Pancreas (tissue), 10 donors: ENCODE measurements at regions not wholly inside any gene's neighbourhood (a gene's known extent, or its start where the extent isn't known, plus 50 kb on each side); places are given as distances from the start of the nearest gene placed in this dataset.

ENCODE experiments used
- ATAC-seq, 4 donors: fragments of 200-7000 bp; cut with Tn5 transposase; one replicate each; pipeline versions ENCODE4 v1.8.0 to v1.9.1; 2020; ENCODE audit warnings: mild to moderate bottlenecking in 4 of 4, moderate library complexity in 4 of 4
- DNase-seq, 6 donors: peaks; one replicate each; pipeline ENCODE4 v3.0.0-alpha.2; 2020
- FAIRE-seq: peaks from 2 replicates; lab custom pipeline; 2012; peaks lifted over from hg19 to GRCh38; lab: Jason Lieb, UNC
- H3K27ac ChIP-seq, 4 donors: fragments of 200-600 bp; sonication (generic); 1 replicate in 3 of 4; 2 replicates in 1 of 4; pipeline versions ENCODE4 v1.5.0 to v1.8.0; 2020
- H3K27me3 ChIP-seq, 4 donors: fragments of 200-600 bp; one replicate each; pipeline ENCODE4 v1.8.0; 2021
- H3K36me3 ChIP-seq, 3 donors: fragments of 200-600 bp; sonication (generic) in 1 of 3; one replicate each; pipeline versions ENCODE4 v1.5.0 to v1.8.0; 2020 to 2021
- H3K4me1 ChIP-seq, 3 donors: fragments of 200-600 bp; one replicate each; pipeline ENCODE4 v1.8.0; 2021
- H3K4me3 ChIP-seq, 4 donors: fragments of 200-600 bp; sonication (generic) in 2 of 4; one replicate each; pipeline versions ENCODE4 v1.5.0 to v1.8.0; 2020 to 2021
- H3K9me3 ChIP-seq, 4 donors: fragments of 200-600 bp; one replicate each; pipeline ENCODE4 v1.8.0; 2021
- CTCF ChIP-seq, 4 donors: fragments of 200-600 bp; sonication (generic) in 3 of 4; IDR thresholded peaks; one replicate each; pipeline versions ENCODE4 v1.5.0 to v1.8.0; 2021; ENCODE audit warnings: antibody characterized with exemption in 4 of 4
- WGBS, 2 donors: extraction: QIAGEN DNeasy Blood & Tissue Kit; methylation state at CpG; one replicate each; pipeline ENCODE4 v1.1.7; 2013; 5-methylcytosine and 5-hydroxymethylcytosine counted together
- intact Hi-C, 3 donors: fragments of 100-400 bp; cut with DNase I; formaldehyde crosslinking; loops; one replicate each; pipeline versions ENCODE4 v1.11.1 to v1.14.2; 2022
- donor health status: healthy with polysubstance abuse.
- donor health status: DM: no; HTN: no; CAD: no; lungs with moderate emphysema.
- donor health status: DM: no; HTN: no; CAD: no.
- donor health status: control.
- donor health status: control.
- donor health status: Bipolar disorder and iron deficiency.
- donor health status: DM: yes; HTN: yes; CAD: no.
- donor health status: DM: no; HTN: no; CAD: no.
- donor health status: DM: no; HTN: no; CAD: no.
- donor health status: DM: yes; HTN: yes; CAD: no.

GRCh38 chr2:12441750-12442475, 274.8 kb upstream of the TRIB2 start:
- peak in 1 of 4 donors; percentile 19 for ATAC-seq

GRCh38 chr2:12442476-12442847, 274.3 kb upstream of the TRIB2 start:
- H3K27ac ChIP-seq, result no peak overlapping the region
- intact Hi-C loops, result no loop called here
- FAIRE-seq, result no peak

More at GRCh38 chr2:12441750-12442475, 274.8 kb upstream of the TRIB2 start:
- Histone ChIP-seq H3K4me3 (no peak overlapping the region), H3K27ac (no peak overlapping the region), H3K27me3 (no peaks in the 10 kb centered on the region), H3K4me1 (no peaks in the 10 kb centered on the region), H3K36me3 (no peaks in the 10 kb centered on the region), H3K9me3 (no peaks in the 10 kb centered on the region)
- 55 to 61% methylated on average over 7 of the region's 7 CpGs for WGBS, 2 donors
- TF ChIP-seq CTCF (IDR thresholded peaks at IDR 0.05), result no peak
- DNase-seq (no peak), FAIRE-seq (no peak)
- intact Hi-C loops, result no loop called here

GRCh38 chr2:12448846-12449505, 267.8 kb upstream of the TRIB2 start:
- Histone ChIP-seq H3K36me3 (no peaks in the 10 kb centered on the region), H3K27me3 (no peaks in the 10 kb centered on the region), H3K4me1 (peaks cover 0 to 12% (median 0%) of the 10 kb centered on the region in 3 donors), H3K27ac (no peak overlapping the region), H3K9me3 (no peaks in the 10 kb centered on the region), H3K4me3 (no peak overlapping the region)
- no peak for TF ChIP-seq CTCF (IDR thresholded peaks at IDR 0.05)
- intact Hi-C loops, result no loop called here
- FAIRE-seq (no peak), DNase-seq (no peak), ATAC-seq (no peak)
- 86 to 90% methylated on average over 4 of the region's 4 CpGs for WGBS, 2 donors

More at GRCh38 chr2:12442476-12442847, 274.3 kb upstream of the TRIB2 start:
- H3K36me3 ChIP-seq, result no peaks in the 10 kb centered on the region
- no peak for ATAC-seq
- no peak for TF ChIP-seq CTCF (IDR thresholded peaks at IDR 0.05)
- H3K27me3 ChIP-seq, result no peaks in the 10 kb centered on the region
- no peak for DNase-seq
- no peaks in the 10 kb centered on the region for H3K9me3 ChIP-seq
- H3K4me1 ChIP-seq, result no peaks in the 10 kb centered on the region
- H3K4me3 ChIP-seq, result no peak overlapping the region
- 55 to 63% methylated on average over 2 of the region's 2 CpGs for WGBS, 2 donors

- H3K27me3 ChIP-seq, result no peaks in the 10 kb centered on the region
- H3K36me3 ChIP-seq, result no peaks in the 10 kb centered on the region
- H3K4me1 ChIP-seq, result peaks cover 2 to 21% (median 3%) of the 10 kb centered on the region in 3 donors
- no peak for DNase-seq
- H3K4me3 ChIP-seq, result no peak overlapping the region
- intact Hi-C loops, result loop anchor here in 1 of 3 donors (10.0 kb wide), 1 partner anchor 263 kb away; the partner anchor contains the start of gene TRIB2
- H3K27ac ChIP-seq, result peak overlapping the region in 2 of 4 donors; percentile 1 to 27
- no peak for TF ChIP-seq CTCF (IDR thresholded peaks at IDR 0.05)
- FAIRE-seq, result no peak
- 13 to 14% methylated on average over 5 of the region's 5 CpGs for WGBS, 2 donors
- no peaks in the 10 kb centered on the region for H3K9me3 ChIP-seq
- peak in 1 of 4 donors; percentile 28 for ATAC-seq
These were observed 265.0 kb upstream of the TRIB2 start for GRCh38 chr2:12451726-12452125.
